ENCODE measurements at regions not wholly inside any gene's neighbourhood (a gene's known extent, or its start where the extent isn't known, plus 50 kb on each side); places are given as distances from the start of the nearest gene placed in this dataset.

GRCh38 chr7:94277236-94277635 is 117.5 kb upstream of the COL1A2 start:
- H3K27ac Mint-ChIP-seq, result no peak overlapping the region
- ATAC-seq (ENCODE audit: low read depth in 2 of 2) (no peak), DNase-seq (no peak)
- H3K36me3 Mint-ChIP-seq, result no peaks in the 10 kb centered on the region
- no peaks in the 10 kb centered on the region for H3K27me3 Mint-ChIP-seq
- no peaks in the 10 kb centered on the region for H3K4me1 ChIP-seq (ENCODE audit: control insufficient read depth, insufficient read depth, low read length, poor library complexity, severe bottlenecking)
- no peaks in the 10 kb centered on the region for H3K27me3 ChIP-seq (ENCODE audit: control insufficient read depth, insufficient read depth, low read length)
- H3K9me3 ChIP-seq (ENCODE audit: control insufficient read depth in 2 of 2, low read length in 2 of 2), result no peaks in the 10 kb centered on the region
- no peaks in the 10 kb centered on the region for H3K4me1 Mint-ChIP-seq
- no peak overlapping the region for H3K4me3 Mint-ChIP-seq
- H3K9me3 Mint-ChIP-seq, result peaks cover 0 to 1% (median 0%) of the 10 kb centered on the region in 7 donors
- H3K36me3 ChIP-seq (ENCODE audit: control insufficient read depth, insufficient read depth, low read length), result no peaks in the 10 kb centered on the region
- no peak overlapping the region for H3K4me3 ChIP-seq (ENCODE audit: low read depth, low read length)
- H3K27ac ChIP-seq (ENCODE audit: insufficient read depth, low read length, poor library complexity, severe bottlenecking), result no peak overlapping the region

- no peaks in the 10 kb centered on the region for H3K36me3 Mint-ChIP-seq
- H3K27me3 Mint-ChIP-seq, result no peaks in the 10 kb centered on the region
- no peaks in the 10 kb centered on the region for H3K36me3 ChIP-seq (ENCODE audit: control insufficient read depth, insufficient read depth, low read length)
- H3K9me3 ChIP-seq (ENCODE audit: control insufficient read depth in 2 of 2, low read length in 2 of 2), result no peaks in the 10 kb centered on the region
- H3K27ac ChIP-seq (ENCODE audit: insufficient read depth, low read length, poor library complexity, severe bottlenecking), result no peak overlapping the region
- H3K27ac Mint-ChIP-seq, result no peak overlapping the region
- H3K4me3 Mint-ChIP-seq, result no peak overlapping the region
- DNase-seq, result no peak
- H3K4me1 ChIP-seq (ENCODE audit: control insufficient read depth, insufficient read depth, low read length, poor library complexity, severe bottlenecking), result no peaks in the 10 kb centered on the region
- no peak overlapping the region for H3K4me3 ChIP-seq (ENCODE audit: low read depth, low read length)
- no peaks in the 10 kb centered on the region for H3K27me3 ChIP-seq (ENCODE audit: control insufficient read depth, insufficient read depth, low read length)
- no peak for ATAC-seq (ENCODE audit: low read depth in 2 of 2)
- peaks cover 0 to 3% (median 0%) of the 10 kb centered on the region in 7 donors for H3K9me3 Mint-ChIP-seq
- H3K4me1 Mint-ChIP-seq, result no peaks in the 10 kb centered on the region
These were observed 113.8 kb upstream of the COL1A2 start for GRCh38 chr7:94280851-94281250.

GRCh38 chr7:94284104-94284503 is 110.6 kb upstream of the COL1A2 start:
- Histone ChIP-seq H3K27me3 (ENCODE audit: control insufficient read depth, insufficient read depth, low read length) (no peaks in the 10 kb centered on the region), H3K27ac (ENCODE audit: insufficient read depth, low read length, poor library complexity, severe bottlenecking) (no peak overlapping the region), H3K4me1 (ENCODE audit: control insufficient read depth, insufficient read depth, low read length, poor library complexity, severe bottlenecking) (no peaks in the 10 kb centered on the region), H3K4me3 (ENCODE audit: low read depth, low read length) (no peak overlapping the region), H3K9me3 (ENCODE audit: control insufficient read depth in 2 of 2, low read length in 2 of 2) (no peaks in the 10 kb centered on the region), H3K36me3 (ENCODE audit: control insufficient read depth, insufficient read depth, low read length) (no peaks in the 10 kb centered on the region)
- Mint-ChIP-seq H3K9me3 (peaks cover 0 to 3% (median 0%) of the 10 kb centered on the region in 7 donors), H3K4me3 (no peak overlapping the region), H3K36me3 (no peaks in the 10 kb centered on the region), H3K27ac (no peak overlapping the region), H3K27me3 (no peaks in the 10 kb centered on the region), H3K4me1 (no peaks in the 10 kb centered on the region)
- DNase-seq, result no peak
- no peak for ATAC-seq (ENCODE audit: low read depth in 2 of 2)

DNA sequence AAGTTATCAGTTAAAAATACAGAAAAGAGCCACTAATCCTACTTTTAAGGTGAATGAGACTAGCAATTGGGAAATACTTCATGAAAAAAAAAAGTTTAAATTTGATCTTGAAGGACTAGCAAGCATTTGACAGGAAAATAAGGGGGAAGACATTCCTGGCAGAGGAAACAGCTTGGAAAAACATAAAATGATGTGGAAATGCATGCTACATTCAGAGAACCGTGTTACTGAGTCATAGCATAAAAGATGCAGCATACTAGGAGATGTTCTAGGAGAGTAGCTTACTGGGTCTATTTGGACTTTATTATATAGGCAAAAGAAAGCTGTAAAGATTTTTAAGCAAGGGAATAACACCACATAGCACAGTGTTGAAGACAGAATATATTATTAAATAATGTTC is 108.6 kb upstream of the COL1A2 start:
- Mint-ChIP-seq H3K4me1 (no peaks in the 10 kb centered on the region), H3K36me3 (no peaks in the 10 kb centered on the region), H3K4me3 (no peak overlapping the region), H3K27ac (no peak overlapping the region), H3K27me3 (no peaks in the 10 kb centered on the region), H3K9me3 (peaks cover 0 to 3% (median 0%) of the 10 kb centered on the region in 7 donors)
- H3K27ac ChIP-seq (ENCODE audit: insufficient read depth, low read length, poor library complexity, severe bottlenecking), result no peak overlapping the region
- H3K4me1 ChIP-seq (ENCODE audit: control insufficient read depth, insufficient read depth, low read length, poor library complexity, severe bottlenecking), result no peaks in the 10 kb centered on the region
- ATAC-seq (ENCODE audit: low read depth in 2 of 2), result no peak
- no peak for DNase-seq
- H3K4me3 ChIP-seq (ENCODE audit: low read depth, low read length), result no peak overlapping the region
- H3K36me3 ChIP-seq (ENCODE audit: control insufficient read depth, insufficient read depth, low read length), result no peaks in the 10 kb centered on the region
- no peaks in the 10 kb centered on the region for H3K9me3 ChIP-seq (ENCODE audit: control insufficient read depth in 2 of 2, low read length in 2 of 2)
- H3K27me3 ChIP-seq (ENCODE audit: control insufficient read depth, insufficient read depth, low read length), result no peaks in the 10 kb centered on the region

DNA sequence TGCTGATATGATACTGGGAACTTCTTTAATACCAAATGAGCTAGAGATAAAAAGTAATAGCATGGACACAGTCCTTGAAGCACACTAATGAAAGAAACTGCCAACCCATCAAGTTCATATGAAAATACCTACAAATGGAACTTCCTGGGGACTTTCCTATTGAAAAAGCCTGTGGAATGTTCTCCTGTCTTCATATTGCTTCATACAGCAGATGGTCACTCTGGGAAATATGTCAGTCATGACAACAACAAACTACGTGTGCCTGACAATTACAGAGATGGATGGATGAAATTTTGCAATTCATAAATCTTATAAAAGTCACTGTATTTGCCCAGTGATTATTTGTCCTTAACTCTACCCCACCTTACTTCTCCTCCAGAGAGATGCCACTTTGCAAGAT is 106.6 kb upstream of the COL1A2 start:
- Histone ChIP-seq H3K36me3 (ENCODE audit: control insufficient read depth, insufficient read depth, low read length) (no peaks in the 10 kb centered on the region), H3K27me3 (ENCODE audit: control insufficient read depth, insufficient read depth, low read length) (no peaks in the 10 kb centered on the region), H3K4me3 (ENCODE audit: low read depth, low read length) (no peak overlapping the region), H3K9me3 (ENCODE audit: control insufficient read depth in 2 of 2, low read length in 2 of 2) (no peaks in the 10 kb centered on the region), H3K27ac (ENCODE audit: insufficient read depth, low read length, poor library complexity, severe bottlenecking) (no peak overlapping the region), H3K4me1 (ENCODE audit: control insufficient read depth, insufficient read depth, low read length, poor library complexity, severe bottlenecking) (no peaks in the 10 kb centered on the region)
- Mint-ChIP-seq H3K27me3 (no peaks in the 10 kb centered on the region), H3K27ac (no peak overlapping the region), H3K9me3 (peaks cover 0 to 6% (median 0%) of the 10 kb centered on the region in 7 donors), H3K4me3 (no peak overlapping the region), H3K4me1 (no peaks in the 10 kb centered on the region), H3K36me3 (no peaks in the 10 kb centered on the region)
- DNase-seq (no peak), ATAC-seq (ENCODE audit: low read depth in 2 of 2) (no peak)

DNA sequence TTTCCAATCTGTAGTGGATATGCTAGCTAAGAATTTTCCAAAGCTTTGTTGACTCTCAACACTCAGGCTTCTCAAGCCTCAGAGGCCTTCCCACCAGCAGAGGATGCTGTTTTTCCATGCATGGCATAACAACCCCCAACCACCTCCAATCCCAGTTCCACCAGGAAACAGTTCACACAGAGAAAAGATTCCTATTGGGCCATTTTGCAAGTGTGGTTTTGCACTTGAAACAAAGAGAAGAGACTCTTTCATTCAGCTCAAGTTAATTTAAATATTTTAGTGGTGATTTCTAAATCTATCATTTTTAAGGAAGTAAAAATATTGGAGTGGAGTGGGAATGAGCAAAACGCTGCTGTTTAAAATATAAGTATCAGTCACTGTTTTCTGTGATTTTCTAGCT is 105.6 kb upstream of the COL1A2 start:
- no peaks in the 10 kb centered on the region for H3K9me3 ChIP-seq (ENCODE audit: control insufficient read depth in 2 of 2, low read length in 2 of 2)
- peaks cover 0 to 6% (median 0%) of the 10 kb centered on the region in 7 donors for H3K9me3 Mint-ChIP-seq
- no peak for DNase-seq
- H3K27me3 Mint-ChIP-seq, result no peaks in the 10 kb centered on the region
- H3K27me3 ChIP-seq (ENCODE audit: control insufficient read depth, insufficient read depth, low read length), result no peaks in the 10 kb centered on the region
- no peak overlapping the region for H3K4me3 Mint-ChIP-seq
- H3K4me3 ChIP-seq (ENCODE audit: low read depth, low read length), result no peak overlapping the region
- H3K4me1 ChIP-seq (ENCODE audit: control insufficient read depth, insufficient read depth, low read length, poor library complexity, severe bottlenecking), result no peaks in the 10 kb centered on the region
- ATAC-seq (ENCODE audit: low read depth in 2 of 2), result no peak
- no peak overlapping the region for H3K27ac ChIP-seq (ENCODE audit: insufficient read depth, low read length, poor library complexity, severe bottlenecking)
- no peaks in the 10 kb centered on the region for H3K36me3 ChIP-seq (ENCODE audit: control insufficient read depth, insufficient read depth, low read length)
- H3K4me1 Mint-ChIP-seq, result no peaks in the 10 kb centered on the region
- no peaks in the 10 kb centered on the region for H3K36me3 Mint-ChIP-seq
- no peak overlapping the region for H3K27ac Mint-ChIP-seq

DNA sequence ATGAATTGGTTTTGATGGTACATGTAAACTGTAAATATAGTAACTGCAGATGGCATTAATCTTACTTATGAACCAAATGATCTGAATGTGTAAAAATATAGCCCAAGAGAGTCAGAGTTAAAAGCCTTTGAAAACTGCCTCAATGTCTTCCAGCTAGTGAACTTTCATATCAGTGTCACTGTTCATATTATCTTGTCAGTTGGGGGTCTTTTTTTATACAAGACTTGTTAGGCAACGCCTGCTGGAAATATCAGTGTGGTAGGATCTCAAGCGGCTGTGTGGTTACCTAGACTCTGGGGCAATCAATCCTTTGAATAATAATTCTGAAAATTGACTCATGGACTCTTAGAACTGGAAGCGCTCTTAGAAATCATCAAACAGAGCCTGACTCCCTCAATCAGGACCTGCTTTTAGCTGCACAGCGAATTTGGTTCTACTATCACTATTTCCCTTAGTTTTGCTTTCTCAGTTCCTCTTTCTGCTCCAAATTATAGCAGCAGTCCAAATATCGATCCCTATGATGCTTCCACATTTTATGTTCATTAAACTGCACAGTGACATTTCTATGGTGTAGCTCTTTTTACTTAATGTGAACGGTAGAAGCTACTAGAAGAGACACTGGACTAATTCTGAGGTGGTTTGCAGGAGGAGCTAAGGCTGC is 100.1 kb upstream of the COL1A2 start:
- Histone ChIP-seq H3K4me3 (ENCODE audit: low read depth, low read length) (no peak overlapping the region), H3K9me3 (ENCODE audit: control insufficient read depth in 2 of 2, low read length in 2 of 2) (no peaks in the 10 kb centered on the region), H3K27me3 (ENCODE audit: control insufficient read depth, insufficient read depth, low read length) (no peaks in the 10 kb centered on the region), H3K27ac (ENCODE audit: insufficient read depth, low read length, poor library complexity, severe bottlenecking) (no peak overlapping the region), H3K4me1 (ENCODE audit: control insufficient read depth, insufficient read depth, low read length, poor library complexity, severe bottlenecking) (no peaks in the 10 kb centered on the region), H3K36me3 (ENCODE audit: control insufficient read depth, insufficient read depth, low read length) (no peaks in the 10 kb centered on the region)
- H3K36me3 Mint-ChIP-seq, result no peaks in the 10 kb centered on the region
- no peak overlapping the region for H3K4me3 Mint-ChIP-seq
- H3K9me3 Mint-ChIP-seq, result peaks cover 0 to 6% (median 0%) of the 10 kb centered on the region in 7 donors
- H3K27me3 Mint-ChIP-seq, result no peaks in the 10 kb centered on the region
- H3K27ac Mint-ChIP-seq, result no peak overlapping the region
- H3K4me1 Mint-ChIP-seq, result no peaks in the 10 kb centered on the region
- no peak for DNase-seq
- no peak for ATAC-seq (ENCODE audit: low read depth in 2 of 2)

DNA sequence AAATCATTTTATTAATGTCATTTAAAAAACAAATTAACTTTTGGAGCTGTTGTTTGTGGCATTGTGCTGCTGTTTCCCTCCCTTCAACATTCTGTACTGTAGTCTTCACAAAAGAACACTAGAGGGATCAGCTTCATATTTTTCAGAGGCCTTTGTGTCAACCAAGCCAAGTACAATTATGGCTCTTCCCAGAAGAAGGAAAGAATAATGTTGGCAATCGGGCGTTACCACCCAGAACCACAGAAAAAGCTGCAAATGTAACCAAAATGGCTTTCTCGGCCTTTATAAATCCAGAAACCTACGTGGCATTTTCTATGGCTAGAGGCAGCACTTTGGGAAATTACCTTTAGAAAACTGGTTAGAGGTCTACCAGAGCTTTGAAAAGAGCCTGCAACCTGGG is 98.8 kb upstream of the COL1A2 start:
- Histone ChIP-seq H3K4me1 (ENCODE audit: control insufficient read depth, insufficient read depth, low read length, poor library complexity, severe bottlenecking) (no peaks in the 10 kb centered on the region), H3K27me3 (ENCODE audit: control insufficient read depth, insufficient read depth, low read length) (no peaks in the 10 kb centered on the region), H3K9me3 (ENCODE audit: control insufficient read depth in 2 of 2, low read length in 2 of 2) (no peaks in the 10 kb centered on the region), H3K27ac (ENCODE audit: insufficient read depth, low read length, poor library complexity, severe bottlenecking) (no peak overlapping the region), H3K36me3 (ENCODE audit: control insufficient read depth, insufficient read depth, low read length) (no peaks in the 10 kb centered on the region), H3K4me3 (ENCODE audit: low read depth, low read length) (no peak overlapping the region)
- ATAC-seq (ENCODE audit: low read depth in 2 of 2) (no peak), DNase-seq (no peak)
- H3K4me3 Mint-ChIP-seq, result no peak overlapping the region
- no peaks in the 10 kb centered on the region for H3K27me3 Mint-ChIP-seq
- H3K27ac Mint-ChIP-seq, result no peak overlapping the region
- peaks cover 0 to 6% (median 0%) of the 10 kb centered on the region in 7 donors for H3K9me3 Mint-ChIP-seq
- no peaks in the 10 kb centered on the region for H3K4me1 Mint-ChIP-seq
- H3K36me3 Mint-ChIP-seq, result no peaks in the 10 kb centered on the region
